Skeletal muscle tissue (tissue), 3 donors: ENCODE measurements at regions not wholly inside any gene's neighbourhood (a gene's known extent, or its start where the extent isn't known, plus 50 kb on each side); places are given as distances from the start of the nearest gene placed in this dataset.
"Not testable (repeated sequence)": the region's sequence is repeated elsewhere in the genome, so short reads cannot be mapped to it uniquely, and the experiment has no call there.

Experiments used
- H3K27ac ChIP-seq: one replicate; pipeline ENCODE4 v1.7.0; 2013; ENCODE audit warnings: mild to moderate bottlenecking, low read depth, low read length, inconsistent platforms
- H3K27me3 ChIP-seq, 3 donors: one replicate each; pipeline ENCODE4 v1.7.0; 2013; ENCODE audit warnings: low read length in 3 of 3; ENCODE audit not compliant: control insufficient read depth in 3 of 3, insufficient read depth in 3 of 3
- H3K36me3 ChIP-seq, 3 donors: one replicate each; pipeline ENCODE4 v1.7.0; 2013; ENCODE audit warnings: low read length in 3 of 3; ENCODE audit not compliant: control insufficient read depth in 3 of 3, insufficient read depth in 3 of 3
- H3K4me1 ChIP-seq, 3 donors: one replicate each; pipeline ENCODE4 v1.7.0; 2013; ENCODE audit warnings: low read length in 3 of 3, mild to moderate bottlenecking in 3 of 3; ENCODE audit not compliant: control insufficient read depth in 3 of 3, insufficient read depth in 3 of 3
- H3K4me3 ChIP-seq, 3 donors: one replicate each; pipeline ENCODE4 v1.7.0; 2013; ENCODE audit warnings: low read length in 3 of 3
- H3K9ac ChIP-seq, 3 donors: one replicate each; pipeline ENCODE4 v1.7.0; 2013; ENCODE audit warnings: low read length in 3 of 3, mild to moderate bottlenecking in 3 of 3, moderate library complexity in 2 of 3, low read depth in 1 of 3
- H3K9me3 ChIP-seq, 3 donors: one replicate each; pipeline ENCODE4 v1.7.0; 2013; ENCODE audit warnings: low read length in 3 of 3; ENCODE audit not compliant: control insufficient read depth in 3 of 3
- donor health status: Osteomylitis.

DNA sequence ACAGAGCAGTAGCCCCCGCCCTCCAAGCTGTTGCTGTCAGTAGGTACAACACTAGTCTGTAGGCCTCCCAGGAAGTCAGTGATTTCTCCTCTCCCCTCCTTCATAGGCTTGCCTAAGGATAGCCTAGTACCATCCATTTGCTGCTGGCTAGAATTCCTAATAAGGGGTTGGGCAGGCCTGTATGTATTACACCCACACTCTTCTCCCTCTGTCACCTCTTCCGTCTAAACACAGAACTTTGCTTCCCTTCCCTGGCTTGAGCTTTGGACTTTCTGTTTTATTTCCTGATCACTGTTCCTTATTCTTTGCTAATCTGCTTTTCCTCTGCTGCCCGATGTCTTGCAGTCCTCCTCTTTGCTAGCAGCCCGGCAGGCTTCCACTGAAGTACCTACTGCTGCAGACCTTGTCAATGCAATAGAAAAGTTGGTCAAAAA is 93.4 kb upstream of the UMPS start:
- H3K9me3 ChIP-seq: no peaks in the 10 kb centered on the region
- no peak overlapping the region for H3K4me3 ChIP-seq
- H3K27ac ChIP-seq: no peak overlapping the region
- peaks cover 23 to 31% (median 27%) of the 10 kb centered on the region in 3 donors for H3K36me3 ChIP-seq
- H3K9ac ChIP-seq: no peak overlapping the region
- peaks cover 0 to 7% (median 0%) of the 10 kb centered on the region in 3 donors for H3K4me1 ChIP-seq
- no peaks in the 10 kb centered on the region for H3K27me3 ChIP-seq

DNA sequence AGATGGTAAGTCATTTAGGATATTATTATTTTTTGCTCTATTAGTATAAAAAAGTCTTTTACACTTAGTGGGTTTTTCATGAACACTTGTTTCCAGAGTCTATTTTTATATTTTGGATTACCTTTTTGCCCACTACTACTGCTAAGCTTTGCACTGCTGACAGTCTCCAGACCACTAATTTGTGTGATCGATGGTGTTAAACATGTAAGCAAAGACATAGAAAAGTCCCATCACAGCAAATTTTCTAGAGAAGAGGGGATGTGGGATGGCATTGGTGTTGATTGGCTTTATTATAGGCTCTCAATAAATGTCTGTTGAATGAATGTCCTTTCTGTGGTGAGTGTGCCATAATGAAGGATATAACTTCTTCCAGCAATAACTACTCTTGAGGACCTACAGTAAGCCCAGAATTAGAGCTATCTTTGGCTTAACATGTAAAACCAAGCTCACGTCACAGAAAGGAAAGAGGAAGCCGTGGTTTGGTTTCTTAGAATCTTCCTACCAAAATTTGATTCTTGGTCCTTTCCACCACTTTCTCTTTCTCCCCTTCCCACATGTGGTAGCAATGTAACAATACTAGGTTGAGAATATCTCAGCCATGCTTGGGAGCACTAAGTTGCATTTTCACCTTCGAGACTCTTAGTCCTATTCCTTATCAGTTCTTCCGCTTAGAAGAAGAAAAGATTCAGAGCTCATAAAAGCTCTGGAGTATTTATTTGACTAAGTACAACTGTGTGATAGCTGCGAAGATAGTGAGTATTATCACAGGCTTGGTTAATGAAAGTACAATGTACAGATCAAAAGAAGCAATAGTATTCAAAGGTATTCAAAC is 90.6 kb upstream of the UMPS start:
- no peaks in the 10 kb centered on the region for H3K4me1 ChIP-seq
- H3K9ac ChIP-seq: no peak overlapping the region
- H3K27ac ChIP-seq: no peak overlapping the region
- peaks cover 4 to 13% (median 8%) of the 10 kb centered on the region in 3 donors for H3K36me3 ChIP-seq
- no peaks in the 10 kb centered on the region for H3K27me3 ChIP-seq
- H3K9me3 ChIP-seq: no peaks in the 10 kb centered on the region
- H3K4me3 ChIP-seq: no peak overlapping the region

DNA sequence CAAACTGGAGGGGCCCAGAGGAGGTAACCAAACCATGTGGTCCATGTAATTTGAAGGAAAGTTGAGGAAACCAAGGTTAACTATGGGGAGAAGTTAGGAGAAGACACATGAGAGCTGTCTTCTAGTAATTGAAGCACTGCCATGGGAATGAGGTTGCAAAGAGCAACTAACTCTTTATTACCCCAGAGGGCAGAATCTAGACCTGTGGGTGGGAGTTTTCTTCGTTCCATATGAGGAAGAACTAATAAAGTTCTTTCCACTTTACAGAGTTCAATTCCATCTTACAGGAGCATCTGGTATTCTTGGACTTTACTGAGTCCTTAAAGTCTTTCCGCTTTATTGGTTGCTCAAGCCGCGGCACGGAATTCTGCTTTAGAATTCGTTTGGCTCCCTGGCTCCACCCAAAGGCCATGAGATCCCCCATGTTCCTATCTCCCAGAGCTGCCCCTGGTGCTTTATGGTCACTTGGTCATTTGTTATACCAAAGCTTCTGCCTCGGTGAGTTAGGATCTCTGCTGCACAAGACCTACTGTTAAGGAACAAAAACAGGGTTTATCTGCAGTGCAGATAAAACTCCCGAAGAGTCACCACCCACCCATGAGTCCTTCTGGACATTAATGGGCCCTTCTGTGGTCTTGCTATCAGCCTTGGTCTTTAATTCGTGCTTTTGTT is 89.5 kb upstream of the UMPS start:
- no peaks in the 10 kb centered on the region for H3K27me3 ChIP-seq
- no peaks in the 10 kb centered on the region for H3K4me1 ChIP-seq
- no peak overlapping the region for H3K4me3 ChIP-seq
- no peak overlapping the region for H3K27ac ChIP-seq
- H3K9ac ChIP-seq: no peak overlapping the region
- H3K9me3 ChIP-seq: no peaks in the 10 kb centered on the region
- H3K36me3 ChIP-seq: peaks cover 3 to 11% (median 4%) of the 10 kb centered on the region in 3 donors

DNA sequence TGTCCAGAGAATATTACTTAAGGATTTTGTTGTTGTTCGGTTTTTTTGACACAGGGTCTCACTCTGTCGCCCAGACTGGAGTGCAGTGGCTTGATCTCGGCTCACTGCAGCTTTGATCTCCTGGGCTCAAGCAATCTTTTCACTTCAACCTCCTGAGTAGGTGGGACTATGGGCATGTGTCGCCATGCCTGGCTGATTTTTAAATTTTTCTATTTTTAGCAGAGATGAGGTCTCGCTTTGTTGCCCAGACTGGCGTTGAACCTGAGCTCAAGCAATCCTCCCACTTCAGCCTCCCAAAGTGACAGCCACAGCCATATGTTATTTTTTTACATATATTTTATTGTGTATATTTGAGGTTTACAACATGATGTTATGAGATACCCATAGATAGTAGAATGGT is 86.8 kb upstream of the UMPS start:
- Histone ChIP-seq H3K9me3 (no peaks in the 10 kb centered on the region), H3K36me3 (peaks cover 4 to 7% (median 6%) of the 10 kb centered on the region in 3 donors), H3K27me3 (no peaks in the 10 kb centered on the region), H3K9ac (no peak overlapping the region), H3K4me3 (no peak overlapping the region), H3K27ac (no peak overlapping the region), H3K4me1 (no peaks in the 10 kb centered on the region)

DNA sequence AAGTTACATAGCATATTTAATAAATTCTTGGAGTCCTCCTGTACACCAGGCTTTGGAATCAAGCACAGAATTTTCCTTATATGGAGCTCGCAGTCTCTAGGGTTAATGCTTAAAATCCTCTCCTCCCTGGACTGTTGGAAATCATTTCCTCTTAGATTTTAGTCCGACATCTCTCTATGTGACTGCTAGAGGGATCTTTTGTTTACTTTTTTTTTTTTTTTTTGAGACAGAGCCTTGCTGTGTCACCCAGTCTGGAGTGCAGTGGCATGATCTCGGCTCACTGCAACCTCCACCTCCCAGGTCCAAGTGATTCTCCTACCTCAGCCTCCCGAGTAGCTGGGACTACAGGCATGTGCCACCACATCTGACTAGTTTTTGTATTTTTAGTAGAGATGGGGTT is 84.1 kb upstream of the UMPS start:
- H3K4me3 ChIP-seq, H3K9ac ChIP-seq, H3K9me3 ChIP-seq, H3K4me1 ChIP-seq, H3K27ac ChIP-seq, H3K27me3 ChIP-seq: not testable (repeated sequence)
- peaks cover 8 to 14% (median 10%) of the 10 kb centered on the region in 3 donors for H3K36me3 ChIP-seq

DNA sequence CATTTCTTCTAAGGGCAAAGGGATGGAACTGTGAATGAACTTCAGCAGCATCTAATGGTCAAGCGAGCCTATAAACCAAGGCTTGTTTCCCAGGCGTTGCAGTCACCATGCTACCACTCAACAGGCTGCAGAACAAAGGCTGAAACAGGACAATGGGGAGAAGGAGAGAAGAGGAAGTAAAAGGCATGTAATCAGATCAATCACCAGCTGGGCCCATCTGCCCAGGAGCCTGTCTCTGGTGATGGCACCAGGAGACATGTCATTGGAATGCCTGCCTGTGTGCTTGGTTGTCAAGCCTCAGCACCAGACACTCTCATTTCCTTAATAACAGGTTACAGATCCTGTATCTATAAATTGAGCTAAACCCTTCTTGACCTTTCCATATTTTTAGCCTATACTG is 81.7 kb upstream of the UMPS start:
- H3K27me3 ChIP-seq: no peaks in the 10 kb centered on the region
- H3K4me3 ChIP-seq: no peak overlapping the region
- no peak overlapping the region for H3K9ac ChIP-seq
- peaks cover 15 to 24% (median 17%) of the 10 kb centered on the region in 3 donors for H3K36me3 ChIP-seq
- H3K9me3 ChIP-seq: no peaks in the 10 kb centered on the region
- H3K4me1 ChIP-seq: peaks cover 2 to 6% (median 3%) of the 10 kb centered on the region in 3 donors
- no peak overlapping the region for H3K27ac ChIP-seq

DNA sequence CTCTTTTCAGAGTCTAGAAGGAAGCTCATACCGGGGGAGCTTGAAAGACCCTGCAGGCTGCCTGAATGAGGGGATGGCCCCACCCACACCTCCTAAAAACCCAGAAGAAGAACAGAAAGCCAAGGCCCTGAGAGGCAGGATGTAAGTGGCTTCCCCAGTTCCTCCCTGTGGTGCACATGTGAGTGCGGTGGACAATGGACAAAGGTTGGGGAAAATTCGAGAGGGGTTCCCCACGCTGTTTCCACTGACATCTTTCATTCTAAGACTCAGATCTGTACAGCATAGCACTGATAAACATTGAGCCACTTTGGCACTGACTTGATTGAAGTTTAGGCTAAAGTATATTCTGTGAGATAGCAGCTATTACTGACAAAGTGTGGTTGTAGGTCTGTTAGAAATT is 79.5 kb upstream of the UMPS start:
- H3K27ac ChIP-seq: no peak overlapping the region
- H3K9me3 ChIP-seq: no peaks in the 10 kb centered on the region
- no peaks in the 10 kb centered on the region for H3K27me3 ChIP-seq
- H3K36me3 ChIP-seq: peaks cover 15 to 31% (median 25%) of the 10 kb centered on the region in 3 donors
- H3K9ac ChIP-seq: no peak overlapping the region
- H3K4me1 ChIP-seq: peaks cover 14 to 21% (median 17%) of the 10 kb centered on the region in 3 donors
- no peak overlapping the region for H3K4me3 ChIP-seq

DNA sequence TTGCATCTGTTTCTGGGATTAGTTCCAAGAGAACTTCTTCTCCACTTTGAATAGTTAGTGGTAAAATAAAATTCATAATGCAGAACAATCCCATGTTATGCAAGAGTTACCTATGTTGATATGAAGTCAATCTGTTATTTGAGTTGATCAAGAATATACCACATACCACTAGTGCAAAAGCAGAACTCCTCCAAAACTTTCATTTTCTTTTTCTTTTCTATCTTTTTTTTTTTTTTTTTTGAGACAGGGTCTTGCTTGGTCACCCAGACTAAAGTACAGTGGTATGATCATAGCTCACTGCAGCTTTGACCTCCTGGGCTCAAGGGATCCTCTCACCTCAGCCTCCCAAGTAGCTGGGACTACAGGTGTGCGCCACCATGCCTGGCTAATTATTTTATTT is 78.8 kb upstream of the UMPS start:
- peaks cover 15 to 31% (median 28%) of the 10 kb centered on the region in 3 donors for H3K36me3 ChIP-seq
- H3K27me3 ChIP-seq, H3K27ac ChIP-seq, H3K4me3 ChIP-seq, H3K9me3 ChIP-seq, H3K9ac ChIP-seq: not testable (repeated sequence)
- H3K4me1 ChIP-seq: peaks cover 14 to 21% (median 17%) of the 10 kb centered on the region in 3 donors

DNA sequence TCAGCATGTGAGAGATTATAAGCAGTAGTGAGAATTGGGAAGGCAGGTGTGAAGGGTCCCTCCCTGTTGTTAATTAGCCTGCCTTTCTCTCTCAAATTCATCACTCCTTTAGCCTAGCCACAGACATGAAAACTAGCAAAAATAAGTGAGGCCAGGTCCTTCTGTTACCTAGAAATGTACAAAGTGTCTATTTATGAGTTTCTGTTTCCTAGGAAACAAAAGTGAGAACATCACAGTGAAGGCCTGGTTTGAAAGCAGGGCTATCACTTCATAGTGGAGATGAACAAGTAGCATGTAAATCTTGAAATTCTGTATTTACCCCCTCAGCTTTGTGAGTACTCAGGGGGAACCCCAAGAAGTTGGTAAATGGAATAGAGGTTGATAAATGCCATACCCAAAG is 78.2 kb upstream of the UMPS start:
- Histone ChIP-seq H3K4me3 (no peak overlapping the region), H3K4me1 (peaks cover 14 to 21% (median 17%) of the 10 kb centered on the region in 3 donors), H3K27me3 (no peaks in the 10 kb centered on the region), H3K9ac (no peak overlapping the region), H3K9me3 (no peaks in the 10 kb centered on the region), H3K36me3 (peaks cover 20 to 33% (median 32%) of the 10 kb centered on the region in 3 donors), H3K27ac (no peak overlapping the region)
